ENCODE measurements at regions not wholly inside any gene's neighbourhood (a gene's known extent, or its start where the extent isn't known, plus 50 kb on each side); places are given as distances from the start of the nearest gene placed in this dataset.
"Not testable (repeated sequence)": the region's sequence is repeated elsewhere in the genome, so short reads cannot be mapped to it uniquely, and the experiment has no call there.

GRCh38 chr5:1633605-1634336, 110.0 kb upstream of the LPCAT1 start:
- DNase-seq, result peak; percentile 71

DNA sequence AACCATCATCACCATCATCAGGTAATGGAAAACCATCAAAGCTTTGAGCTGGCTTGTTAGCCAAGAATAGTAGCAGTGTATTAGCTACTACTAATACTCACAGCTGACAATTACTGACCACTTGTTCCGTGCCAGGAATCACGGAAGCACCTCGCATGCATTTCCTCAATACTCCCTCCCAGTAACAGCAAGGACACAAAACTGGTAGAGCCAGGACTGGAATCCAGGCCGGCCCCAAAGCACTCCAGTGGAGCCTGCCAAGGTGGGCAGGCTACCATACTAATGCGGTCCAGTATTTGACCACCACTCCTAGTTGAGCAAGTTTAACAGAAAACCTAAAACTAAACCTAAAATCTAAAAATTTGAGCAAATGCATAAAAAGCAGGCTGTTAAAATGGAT, 107.2 kb upstream of the LPCAT1 start:
- not testable (repeated sequence) for DNase-seq

GRCh38 chr5:1626397-1626796, 102.6 kb upstream of the LPCAT1 start:
- not testable (repeated sequence) for DNase-seq

- not testable (repeated sequence) for DNase-seq
These were observed 95.8 kb upstream of the LPCAT1 start for GRCh38 chr5:1619531-1619930.

GRCh38 chr5:1618296-1618865, 94.6 kb upstream of the LPCAT1 start:
- DNase-seq, result not testable (repeated sequence)

GRCh38 chr5:1617236-1617755, 93.5 kb upstream of the LPCAT1 start:
- not testable (repeated sequence) for DNase-seq

DNA sequence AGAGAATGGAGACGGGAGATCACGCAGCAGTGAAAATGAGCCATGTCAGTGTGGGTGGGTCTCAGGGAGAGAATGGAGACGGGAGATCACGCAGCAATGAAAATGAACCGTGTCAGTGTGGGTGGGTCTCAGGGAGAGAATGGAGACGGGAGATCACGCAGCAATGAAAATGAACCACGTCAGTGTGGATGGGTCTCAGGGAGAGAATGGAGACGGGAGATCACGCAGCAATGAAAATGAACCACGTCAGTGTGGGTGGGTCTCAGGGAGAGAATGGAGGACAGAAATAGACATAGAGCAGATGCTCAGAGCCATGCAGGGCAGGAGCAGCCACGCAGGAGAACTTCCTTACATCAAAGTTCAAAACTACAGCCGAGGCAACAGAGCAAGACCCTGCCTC, 89.8 kb upstream of the LPCAT1 start:
- DNase-seq, result not testable (repeated sequence)

DNA sequence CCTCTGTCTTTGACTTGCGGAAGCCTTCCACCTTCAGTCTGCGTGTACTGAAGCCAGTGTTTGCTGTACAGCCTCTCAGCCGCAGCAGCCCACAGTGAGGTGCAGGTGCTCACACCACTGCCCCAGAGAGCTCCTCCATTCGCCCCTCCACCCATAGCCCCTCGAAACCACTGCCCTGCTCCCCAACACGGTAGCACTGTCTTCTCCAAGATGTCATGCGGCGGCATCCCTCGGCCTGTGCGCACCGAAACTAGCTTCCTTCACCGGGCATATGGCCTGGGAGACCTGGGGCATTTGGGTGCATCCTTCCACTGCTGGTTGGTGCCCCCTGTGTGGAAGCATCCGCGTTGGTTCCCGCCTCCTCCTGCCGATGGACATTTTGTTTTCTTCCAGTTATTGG, 86.8 kb upstream of the LPCAT1 start:
- not testable (repeated sequence) for DNase-seq

DNA sequence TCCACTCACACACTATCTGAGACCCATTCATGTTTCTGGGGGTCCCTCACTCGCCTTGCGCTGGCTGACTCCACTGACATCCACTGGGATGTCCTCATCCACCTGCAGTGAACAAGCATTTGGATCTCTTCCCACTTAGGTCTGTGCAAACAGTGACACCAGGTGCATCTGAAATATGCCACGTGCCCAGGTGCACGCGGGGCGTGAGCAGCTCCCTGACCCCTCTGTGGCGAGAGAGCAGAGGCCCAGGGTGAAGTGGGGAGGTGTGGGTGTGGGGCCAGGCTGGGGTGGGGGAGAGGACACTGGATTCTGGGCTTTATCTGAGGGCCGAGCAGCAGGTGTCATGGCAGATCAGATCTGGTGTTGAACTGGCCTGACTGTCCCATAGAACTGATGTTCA, 85.4 kb upstream of the LPCAT1 start:
- not testable (repeated sequence) for DNase-seq

DNA sequence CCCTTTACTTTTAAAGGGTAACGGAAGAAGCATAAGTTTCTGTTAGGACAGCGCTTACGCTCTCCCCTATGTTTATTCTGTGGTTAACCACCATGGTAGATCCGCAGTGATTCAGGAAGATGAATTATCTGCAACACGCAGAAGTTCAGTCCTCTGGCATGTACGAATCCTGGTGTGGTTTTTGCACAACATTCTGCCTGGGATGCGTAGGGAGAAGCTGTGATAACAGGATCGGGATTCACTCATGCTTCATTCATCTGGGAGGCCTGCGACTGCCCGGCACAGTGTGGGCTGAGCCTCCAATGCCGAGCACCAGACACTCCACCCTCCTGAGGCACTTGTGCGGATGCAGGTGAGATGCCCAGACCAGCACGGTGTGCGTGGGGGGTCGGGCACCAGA, 84.6 kb upstream of the LPCAT1 start:
- DNase-seq, result peak; percentile 17

DNA sequence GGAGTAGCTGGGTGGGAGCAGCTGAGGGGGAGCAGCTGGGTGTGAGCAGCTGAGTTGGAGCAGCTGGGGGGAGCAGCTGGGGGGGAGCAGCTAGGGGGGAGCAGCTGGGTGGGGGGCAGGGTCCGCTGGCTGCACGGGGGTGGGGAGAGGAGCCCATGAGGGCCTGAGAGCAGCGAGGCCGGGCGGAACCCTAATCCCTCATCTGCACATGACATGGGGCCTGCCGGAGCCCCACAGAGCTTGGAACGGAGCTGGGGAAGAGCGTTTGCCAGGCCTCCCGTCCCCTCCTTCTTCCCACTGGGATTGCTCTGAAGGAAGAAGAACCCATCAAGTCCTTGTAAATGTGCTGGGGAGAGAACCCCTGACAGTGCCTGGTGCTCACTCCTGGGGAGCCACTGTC, 83.2 kb upstream of the LPCAT1 start:
- DNase-seq, result not testable (repeated sequence)

- DNase-seq, result not testable (repeated sequence)
These were observed 80.2 kb upstream of the LPCAT1 start for GRCh38 chr5:1603916-1604315.

GRCh38 chr5:1601565-1601964, 77.8 kb upstream of the LPCAT1 start:
- DNase-seq, result not testable (repeated sequence)

DNA sequence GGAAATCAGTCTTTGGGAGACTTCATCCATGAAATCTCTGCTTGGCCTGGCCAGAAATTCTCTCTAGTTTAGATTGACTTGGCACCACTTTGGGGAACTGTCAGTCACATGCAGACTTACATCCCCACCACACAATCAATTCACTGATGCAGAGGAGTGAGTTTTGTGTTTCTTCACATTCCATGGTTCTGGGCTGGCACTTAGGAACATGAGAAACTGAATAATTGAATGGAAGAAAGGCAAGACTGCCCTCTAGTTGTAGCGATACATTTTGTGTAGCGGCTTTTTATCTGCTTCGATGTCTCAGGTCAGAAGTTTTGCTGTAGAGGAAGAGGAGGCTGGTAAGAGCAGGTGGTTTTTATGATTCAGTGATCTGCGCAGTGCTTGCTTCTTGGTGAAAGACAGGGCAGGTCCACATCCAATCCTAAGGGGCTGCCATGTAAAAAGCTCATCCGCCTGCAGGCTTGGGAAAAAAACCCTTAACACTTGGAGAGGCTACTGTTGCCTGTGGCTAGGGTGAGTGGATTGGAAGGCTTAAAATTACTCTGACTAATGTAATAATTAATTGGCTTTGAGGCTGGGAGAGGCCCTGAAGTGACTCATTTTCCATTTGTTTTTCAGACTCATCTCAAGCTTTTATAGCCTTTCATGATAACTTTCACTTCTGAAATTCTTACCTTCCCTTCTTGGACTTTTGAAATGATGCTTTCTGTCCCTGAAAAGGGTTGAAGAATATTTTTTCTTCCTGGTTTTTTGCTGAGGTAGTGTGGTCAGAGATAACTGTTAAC, 75.4 kb upstream of the LPCAT1 start:
- peak; percentile 12 for DNase-seq

GRCh38 chr5:1597093-1597473, 73.3 kb upstream of the LPCAT1 start:
- peak; percentile 23 for DNase-seq

DNA sequence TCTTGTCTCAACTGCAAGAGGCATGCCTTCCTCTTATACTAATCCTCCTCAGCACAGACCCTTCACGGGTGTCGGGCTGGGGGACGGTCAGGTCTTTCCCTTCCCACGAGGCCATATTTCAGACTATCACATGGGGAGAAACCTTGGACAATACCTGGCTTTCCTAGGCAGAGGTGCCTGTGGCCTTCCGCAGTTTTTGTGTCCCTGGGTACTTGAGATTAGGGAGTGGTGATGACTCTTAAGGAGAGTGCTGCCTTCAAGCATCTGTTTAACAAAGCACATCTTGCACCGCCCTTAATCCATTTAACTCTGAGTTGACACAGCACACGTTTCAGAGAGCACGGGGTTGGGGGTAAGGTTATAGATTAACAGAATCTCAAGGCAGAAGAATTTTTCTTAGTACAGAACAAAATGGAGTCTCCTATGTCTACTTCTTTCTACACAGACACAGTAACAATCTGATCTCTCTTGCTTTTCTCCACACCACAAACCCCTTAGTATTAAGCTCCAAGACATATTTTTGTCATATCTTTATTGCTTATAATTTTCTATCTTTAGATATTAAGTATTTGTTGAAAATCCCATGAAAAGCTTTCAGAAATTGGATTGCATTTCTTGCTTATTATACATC, 72.8 kb upstream of the LPCAT1 start:
- DNase-seq, result not testable (repeated sequence)

- peak; percentile 82 for DNase-seq
These were observed 70.8 kb upstream of the LPCAT1 start for GRCh38 chr5:1594357-1595106.

GRCh38 chr5:1593903-1594356, 70.2 kb upstream of the LPCAT1 start:
- DNase-seq, result no peak

DNA sequence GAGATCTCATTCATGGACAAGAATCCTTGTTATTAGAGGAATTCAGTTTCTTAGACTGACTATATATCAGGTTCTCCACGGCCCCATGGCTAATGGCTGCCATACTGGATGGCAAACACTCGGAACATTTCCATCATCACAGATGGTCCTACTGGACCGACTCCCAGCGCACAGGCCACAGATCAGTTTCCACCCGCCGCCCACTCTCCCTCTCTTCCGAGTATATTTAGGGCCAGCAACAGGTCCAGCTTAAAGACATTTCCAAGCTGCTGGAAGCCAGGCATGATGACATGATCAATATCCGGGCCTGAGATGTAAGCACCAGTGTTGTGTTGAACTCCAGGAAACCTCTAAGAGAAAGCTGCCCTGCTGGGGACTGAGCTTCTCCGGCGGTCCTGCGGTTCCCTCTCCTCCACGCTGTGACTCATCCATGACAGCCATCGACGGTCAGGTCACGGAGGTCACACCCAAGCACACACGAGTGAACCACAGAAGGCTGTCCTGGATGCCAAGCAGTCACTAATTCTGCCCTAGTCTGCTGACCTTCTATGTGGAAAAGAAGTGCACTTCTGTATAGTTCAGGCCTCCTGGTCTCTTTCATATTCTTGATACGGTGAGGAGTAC, 64.4 kb upstream of the LPCAT1 start:
- not testable (repeated sequence) for DNase-seq

DNA sequence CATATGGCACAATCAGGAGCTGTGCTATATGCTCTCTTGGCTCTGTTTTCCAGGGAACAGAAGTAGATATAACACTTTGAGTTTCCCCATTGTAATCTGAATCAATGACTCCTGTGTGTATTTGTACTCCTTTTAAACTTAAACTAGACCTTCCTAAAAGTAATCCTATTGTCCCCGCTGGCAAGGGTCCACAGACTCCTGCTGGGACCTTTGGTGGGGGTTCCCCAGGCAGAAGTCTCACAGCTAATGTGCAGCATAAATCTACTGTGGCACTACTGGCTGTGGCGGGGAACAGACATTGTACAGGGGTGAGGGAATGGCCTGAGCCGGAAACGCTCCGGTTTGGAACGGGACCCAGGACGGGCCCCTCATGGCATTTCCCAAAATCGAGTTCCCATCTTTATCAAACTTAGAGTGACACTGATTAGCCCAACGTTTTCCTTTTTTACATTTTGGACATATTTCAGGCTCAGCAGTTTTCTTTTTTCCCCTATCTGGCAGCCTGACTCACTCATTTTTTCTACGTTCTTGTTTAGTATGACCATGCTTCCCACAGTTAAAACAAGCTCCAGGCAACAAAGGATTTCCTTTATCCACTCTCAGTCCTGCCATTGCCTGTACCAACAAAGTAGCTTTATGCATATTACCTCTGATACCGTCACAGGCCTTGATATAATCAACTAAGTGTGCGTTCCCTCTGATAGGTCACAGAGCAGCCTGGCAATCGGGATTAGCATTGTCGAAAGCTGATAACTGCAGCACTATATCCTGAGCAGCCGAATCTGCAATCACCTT, 59.5 kb upstream of the LPCAT1 start:
- DNase-seq, result not testable (repeated sequence)

GRCh38 chr5:1579389-1579788, 55.6 kb upstream of the LPCAT1 start:
- not testable (repeated sequence) for DNase-seq
